ENCODE measurements at regions not wholly inside any gene's neighbourhood (a gene's known extent, or its start where the extent isn't known, plus 50 kb on each side); places are given as distances from the start of the nearest gene placed in this dataset.

DNA sequence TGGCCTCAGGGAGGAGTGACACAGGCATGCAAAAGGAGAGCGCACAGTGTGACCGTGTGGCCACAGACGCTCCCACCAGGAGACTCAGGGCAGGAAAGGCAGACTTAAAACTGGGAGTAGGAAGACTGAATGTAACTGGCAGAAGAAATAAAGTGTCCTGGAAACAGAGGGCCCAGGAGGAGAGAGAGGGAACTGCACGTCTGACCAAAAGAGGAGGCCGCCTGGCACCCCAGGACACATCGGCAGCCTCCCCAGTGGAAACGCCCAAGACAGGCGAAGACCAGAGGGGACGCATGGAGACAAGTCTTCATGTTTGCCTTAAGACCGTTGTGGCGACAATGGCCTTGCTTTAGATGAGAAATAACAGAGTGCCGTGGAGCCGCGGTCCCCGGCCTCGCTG is 163.6 kb upstream of the ALKAL2 start:
- H3K36me3 ChIP-seq (ENCODE audit: control insufficient read depth in 2 of 2, extremely low read depth in 1 of 2, insufficient read depth in 2 of 2, low read length in 2 of 2): no peaks in the 10 kb centered on the region
- H3K9me1 ChIP-seq (replicated peaks; ENCODE audit: control insufficient read depth, extremely low read depth, insufficient read depth, low read length): no peaks in the 10 kb centered on the region
- H3K4me2 ChIP-seq (ENCODE audit: insufficient read depth, low read length): no peak overlapping the region
- CTCF ChIA-PET: no interaction called here
- no peak overlapping the region for H2AFZ ChIP-seq (ENCODE audit: low read depth, low read length)
- no peaks in the 10 kb centered on the region for H3K27me3 ChIP-seq (ENCODE audit: control insufficient read depth in 2 of 2, insufficient read depth in 2 of 2, low read length in 2 of 2)
- TF ChIP-seq MYC (IDR thresholded peaks at IDR 0.05; ENCODE audit: low read depth, low read length) (no peak), EZH2 (IDR thresholded peaks at IDR 0.05; ENCODE audit: borderline replicate concordance, low read depth, low read length, severe bottlenecking) (no peak), JUN (IDR thresholded peaks at IDR 0.05; ENCODE audit: borderline replicate concordance, insufficient read depth, insufficient read length, low read depth) (no peak), POLR2AphosphoS5 (IDR thresholded peaks at IDR 0.05; ENCODE audit: insufficient read depth, low read depth, low read length) (no peak), FOS (IDR thresholded peaks at IDR 0.05; ENCODE audit: borderline replicate concordance, insufficient read depth, low read length) (no peak), GATA2 (IDR thresholded peaks at IDR 0.05; ENCODE audit: insufficient read depth, insufficient read length, low read depth, low read length) (no peak), POLR2A (IDR thresholded peaks at IDR 0.05; ENCODE audit: low read depth, low read length) (no peak)
- TF ChIP-seq, protein P1, sequence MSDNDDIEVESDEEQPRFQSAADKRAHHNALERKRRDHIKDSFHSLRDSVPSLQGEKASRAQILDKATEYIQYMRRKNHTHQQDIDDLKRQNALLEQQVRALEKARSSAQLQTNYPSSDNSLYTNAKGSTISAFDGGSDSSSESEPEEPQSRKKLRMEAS (IDR thresholded peaks at IDR 0.05; ENCODE audit: insufficient read depth, insufficient read length): no peak
- TF ChIP-seq, protein P2, sequence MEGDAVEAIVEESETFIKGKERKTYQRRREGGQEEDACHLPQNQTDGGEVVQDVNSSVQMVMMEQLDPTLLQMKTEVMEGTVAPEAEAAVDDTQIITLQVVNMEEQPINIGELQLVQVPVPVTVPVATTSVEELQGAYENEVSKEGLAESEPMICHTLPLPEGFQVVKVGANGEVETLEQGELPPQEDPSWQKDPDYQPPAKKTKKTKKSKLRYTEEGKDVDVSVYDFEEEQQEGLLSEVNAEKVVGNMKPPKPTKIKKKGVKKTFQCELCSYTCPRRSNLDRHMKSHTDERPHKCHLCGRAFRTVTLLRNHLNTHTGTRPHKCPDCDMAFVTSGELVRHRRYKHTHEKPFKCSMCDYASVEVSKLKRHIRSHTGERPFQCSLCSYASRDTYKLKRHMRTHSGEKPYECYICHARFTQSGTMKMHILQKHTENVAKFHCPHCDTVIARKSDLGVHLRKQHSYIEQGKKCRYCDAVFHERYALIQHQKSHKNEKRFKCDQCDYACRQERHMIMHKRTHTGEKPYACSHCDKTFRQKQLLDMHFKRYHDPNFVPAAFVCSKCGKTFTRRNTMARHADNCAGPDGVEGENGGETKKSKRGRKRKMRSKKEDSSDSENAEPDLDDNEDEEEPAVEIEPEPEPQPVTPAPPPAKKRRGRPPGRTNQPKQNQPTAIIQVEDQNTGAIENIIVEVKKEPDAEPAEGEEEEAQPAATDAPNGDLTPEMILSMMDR (IDR thresholded peaks at IDR 0.05; ENCODE audit: extremely low read depth in 1 of 2, insufficient read depth in 1 of 2, low read depth in 1 of 2, low read length in 2 of 2): no peak
- H3K4me3 ChIP-seq (replicated peaks in 1 of 3; ENCODE audit: insufficient read depth in 1 of 3, low read depth in 1 of 3, low read length in 3 of 3): no peak overlapping the region
- BruUV-seq (replicated peaks): no TSS peak
- dilution Hi-C loops (cut with MboI; ENCODE audit: extremely low pct_ligation_motif_present, low sequenced_read_pairs): no loop called here
- no peaks in the 10 kb centered on the region for H3K4me1 ChIP-seq (ENCODE audit: control insufficient read depth, extremely low read depth, insufficient read depth, low read length)
- DNase-seq (ENCODE audit: low read depth, low spot score): no peak
- no peak overlapping the region for H3K9ac ChIP-seq (replicated peaks; ENCODE audit: extremely low read depth, insufficient read depth, low read length)
- peaks cover 3% of the 10 kb centered on the region for H3K9me3 ChIP-seq (replicated peaks; ENCODE audit: control insufficient read depth, insufficient read depth, low read length)
- no peaks in the 10 kb centered on the region for H4K20me1 ChIP-seq (replicated peaks; ENCODE audit: control insufficient read depth, extremely low read depth, insufficient read depth, low read length)
- no peaks in the 10 kb centered on the region for H3K79me2 ChIP-seq (ENCODE audit: control insufficient read depth, insufficient read depth, low read length)
- H3K27ac ChIP-seq (ENCODE audit: insufficient read depth, low read depth, low read length): no peak overlapping the region
- no peak for FAIRE-seq
- POLR2A ChIA-PET: no interaction called here
- intact Hi-C loops (cut with micrococcal nuclease): no loop called here

Data from endothelial cell of umbilical vein (primary cell).